ENCODE measurements at regions not wholly inside any gene's neighbourhood (a gene's known extent, or its start where the extent isn't known, plus 50 kb on each side); places are given as distances from the start of the nearest gene placed in this dataset.

DNA sequence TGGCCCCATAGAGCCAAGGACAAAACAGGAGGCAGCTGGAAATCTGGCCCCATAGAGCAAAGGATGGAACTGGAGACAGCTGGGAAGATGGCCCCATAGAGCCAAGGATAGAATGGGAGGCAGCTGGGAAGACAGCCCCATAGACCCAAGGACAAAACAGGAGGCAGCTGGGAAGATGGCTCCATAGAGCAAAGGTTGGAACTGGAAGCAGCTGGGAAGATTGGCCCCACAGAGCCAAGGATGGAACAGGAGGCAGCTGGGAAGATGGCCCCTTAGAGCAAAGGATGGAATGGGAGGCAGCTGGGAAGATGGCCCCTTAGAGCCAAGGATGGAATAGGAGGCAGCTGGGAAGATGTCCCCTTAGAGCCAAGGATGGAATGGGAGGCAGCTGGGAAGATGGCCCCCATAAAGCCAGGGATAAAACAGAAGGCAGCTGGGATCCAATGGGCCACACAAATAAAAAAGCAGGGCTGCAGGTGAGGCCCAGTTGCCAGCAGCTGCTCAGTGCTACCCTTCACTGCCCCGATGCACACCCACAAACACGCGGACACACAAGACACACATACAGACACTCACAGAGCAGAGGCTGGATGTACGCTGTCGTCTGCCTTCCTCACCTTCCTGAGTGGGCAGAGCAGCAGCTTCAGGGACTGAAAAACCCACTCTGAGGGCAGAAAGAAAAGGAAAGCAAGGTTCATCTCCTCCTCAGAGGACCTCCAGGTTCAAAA lies 505.4 kb upstream of the MYT1L start:
- Histone ChIP-seq H3K27me3 (replicated peaks in 1 of 4; ENCODE audit: control insufficient read depth in 3 of 4, extremely low read depth in 1 of 4, insufficient read depth in 3 of 4, low read length in 3 of 4) (no peaks in the 10 kb centered on the region), H3K9ac (replicated peaks in 1 of 4; ENCODE audit: extremely low read depth in 1 of 4, low read depth in 3 of 4, low read length in 3 of 4) (no peak overlapping the region), H3K23ac (ENCODE audit: insufficient read length) (no peak overlapping the region), H3K23me2 (ENCODE audit: low read depth, low read length) (no peaks in the 10 kb centered on the region), H2AFZ (ENCODE audit: low read length) (no peak overlapping the region), H3K18ac (ENCODE audit: extremely low read depth, low read length) (no peak overlapping the region), H3K27ac (ENCODE audit: low read depth, low read length) (no peak overlapping the region), H3K56ac (replicated peaks; ENCODE audit: insufficient read length, low read depth, low read length) (no peak overlapping the region), H4K8ac (ENCODE audit: extremely low read depth, insufficient read depth, low read length) (no peak overlapping the region), H2BK20ac (ENCODE audit: low read length) (no peak overlapping the region), H3K9me3 (ENCODE audit: insufficient read depth in 2 of 2, low read depth in 1 of 2, low read length in 1 of 2) (no peaks in the 10 kb centered on the region), H3K14ac (ENCODE audit: insufficient read length) (no peak overlapping the region), H3K4me3 (ENCODE audit: extremely low read depth in 1 of 4, insufficient read depth in 2 of 4, low read depth in 3 of 4, low read length in 4 of 4) (no peak overlapping the region), H4K5ac (ENCODE audit: insufficient read length, low read depth, low read length) (no peak overlapping the region), H3K79me2 (ENCODE audit: control insufficient read depth in 1 of 2, insufficient read depth in 2 of 2, low read length in 2 of 2) (no peaks in the 10 kb centered on the region), H3K79me1 (ENCODE audit: low read depth, low read length) (no peaks in the 10 kb centered on the region), H4K20me1 (replicated peaks in 1 of 2; ENCODE audit: control insufficient read depth in 1 of 2, insufficient read depth in 2 of 2, low read length in 2 of 2) (no peaks in the 10 kb centered on the region), H3K4me2 (ENCODE audit: insufficient read depth in 1 of 2, low read depth in 2 of 2, low read length in 2 of 2) (no peak overlapping the region), H3K36me3 (ENCODE audit: control insufficient read depth in 2 of 4, insufficient read depth in 4 of 4, low read length in 3 of 4) (no peaks in the 10 kb centered on the region), H2BK15ac (ENCODE audit: low read length) (no peak overlapping the region), H3K4me1 (replicated peaks in 1 of 4; ENCODE audit: control insufficient read depth in 3 of 4, insufficient read depth in 4 of 4, low read length in 3 of 4) (no peaks in the 10 kb centered on the region), H2BK12ac (ENCODE audit: low read depth, low read length) (no peak overlapping the region), H3K4ac (replicated peaks; ENCODE audit: insufficient read length, low read depth, low read length) (no peak overlapping the region), H2BK5ac (ENCODE audit: low read depth, low read length) (no peak overlapping the region), H2AK5ac (ENCODE audit: low read depth, low read length) (no peak overlapping the region), H4K91ac (replicated peaks; ENCODE audit: insufficient read length, low read length) (no peak overlapping the region), H2BK120ac (replicated peaks; ENCODE audit: low read depth, low read length) (no peak overlapping the region)
- FAIRE-seq = no peak
- no peak for DNase-seq (ENCODE audit: low read depth in 1 of 2, low spot score in 2 of 2)
- WGBS, 2 experiments (ENCODE audit: extremely low coverage in 1 of 2, insufficient coverage in 1 of 2, insufficient read length in 1 of 2, insufficient replicate concordance in 2 of 2, low coverage in 1 of 2, low lambda C conversion rate in 2 of 2, missing lambda C conversion rate in 1 of 2) = 75% methylated on average over 5 of the region's 5 CpGs; no CpG with 5 or more reads in 1 of the 2 experiments
- CTCF ChIA-PET (ENCODE audit: partially characterized antibody) = interaction anchor here (0.7 kb wide), 1 partner anchor 8 kb away, joined by 4 read pairs; no protein-coding TSS in a partner anchor
- TF ChIP-seq SP1 (IDR thresholded peaks at IDR 0.05; ENCODE audit: low read depth, low read length) (no peak), ZNF274 (IDR thresholded peaks at IDR 0.05; ENCODE audit: borderline replicate concordance, extremely low read depth, low read length) (no peak), CBX8 (IDR thresholded peaks at IDR 0.05; ENCODE audit: borderline replicate concordance, low read depth, low read length) (no peak)
- POLR2A ChIA-PET (ENCODE audit: partially characterized antibody) = no interaction called here

Data from H1 (cell line).